HEK293T (cell line): ENCODE measurements at regions not wholly inside any gene's neighbourhood (a gene's known extent, or its start where the extent isn't known, plus 50 kb on each side); places are given as distances from the start of the nearest gene placed in this dataset.

Experiments
- CTCF ChIA-PET: fragments of 350-600 bp; formaldehyde crosslinking; extraction: SDS; loops from one replicate; lab custom pipeline; 2021; ENCODE audit warnings: antibody characterized with exemption, inconsistent platforms; lab: Yijun Ruan, JAX
- POLR2A ChIA-PET: fragments of 350-600 bp; formaldehyde crosslinking; extraction: SDS; loops from one replicate; lab custom pipeline; 2020; ENCODE audit warnings: antibody characterized with exemption, inconsistent platforms; lab: Yijun Ruan, JAX
- DNase-seq: peaks from one replicate; pipeline ENCODE4 v3.0.0; 2012; ENCODE audit warnings: mixed read lengths; ENCODE audit errors: extremely low spot score
- ARNT ChIP-seq: fragments of 450-650 bp; IDR thresholded peaks from 2 replicates; pipeline ENCODE4 v1.6.1; 2017; ENCODE audit warnings: mild to moderate bottlenecking
- BHLHE40 ChIP-seq: fragments of 450-650 bp; IDR thresholded peaks from 2 replicates; pipeline ENCODE4 v1.6.1; 2016; ENCODE audit warnings: mild to moderate bottlenecking, moderate library complexity, borderline replicate concordance
- FOXA1 ChIP-seq: fragments of 450-650 bp; IDR thresholded peaks from 2 replicates; pipeline ENCODE4 v1.6.1; 2016; ENCODE audit warnings: mild to moderate bottlenecking
- FOXM1 ChIP-seq: fragments of 450-650 bp; IDR thresholded peaks from 2 replicates; pipeline ENCODE4 v1.6.1; 2017; ENCODE audit warnings: mild to moderate bottlenecking, borderline replicate concordance
- HDGF ChIP-seq: fragments of 450-650 bp; IDR thresholded peaks from 2 replicates; pipeline ENCODE4 v1.6.1; 2017; ENCODE audit warnings: antibody characterized with exemption, borderline replicate concordance
- L3MBTL2 ChIP-seq: fragments of 450-650 bp; conservative IDR thresholded peaks from 2 replicates; pipeline ENCODE4 v1.6.1; 2016; ENCODE audit warnings: mild to moderate bottlenecking
- LEF1 ChIP-seq: fragments of 450-650 bp; IDR thresholded peaks from 2 replicates; pipeline ENCODE4 v1.6.1; 2017; ENCODE audit warnings: mild to moderate bottlenecking, borderline replicate concordance
- NFRKB ChIP-seq: fragments of 450-650 bp; IDR thresholded peaks from 2 replicates; pipeline ENCODE4 v1.6.1; 2016; ENCODE audit warnings: mild to moderate bottlenecking, moderate library complexity
- SP1 ChIP-seq: fragments of 450-650 bp; IDR thresholded peaks from 2 replicates; pipeline ENCODE4 v1.6.1; 2017
- TARDBP ChIP-seq: fragments of 450-650 bp; IDR thresholded peaks from 2 replicates; pipeline ENCODE4 v1.6.1; 2016

GRCh38 chr3:154482507-154482906, 52.5 kb upstream of the GPR149 start:
- ChIA-PET POLR2A (no interaction called here), CTCF (no interaction called here)
- DNase-seq: no peak

DNA sequence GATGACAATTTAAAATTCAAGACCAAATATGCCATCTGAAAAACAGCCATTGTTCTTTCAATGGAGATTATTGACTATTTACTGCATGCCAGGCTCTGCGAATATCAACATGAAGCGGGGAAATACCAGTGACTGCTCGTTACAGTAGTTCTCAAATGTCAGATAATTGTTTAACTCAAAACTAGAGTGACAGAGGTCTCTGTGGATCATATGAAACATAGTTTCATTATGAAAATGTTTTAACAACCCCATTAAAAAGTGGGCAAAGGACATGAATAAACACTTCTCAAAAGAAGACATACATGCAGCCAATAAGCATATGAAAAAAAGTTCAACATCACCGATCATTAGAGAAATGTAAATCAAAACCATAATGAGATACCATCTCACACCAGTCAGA, 50.0 kb upstream of the GPR149 start:
- CTCF ChIA-PET: no interaction called here
- POLR2A ChIA-PET: no interaction called here
- no peak for DNase-seq
- TF ChIP-seq ARNT (no peak), TARDBP (no peak), BHLHE40 (no peak), LEF1 (no peak), HDGF (no peak), SP1 (no peak), FOXA1 (no peak)

More at GRCh38 chr3:154482507-154482906, 52.5 kb upstream of the GPR149 start:
- TF ChIP-seq FOXM1 (no peak), L3MBTL2 (no peak), LEF1 (no peak), NFRKB (no peak), ARNT (no peak), BHLHE40 (no peak), TARDBP (no peak)
